IMR-90 (cell line): ENCODE measurements at regions not wholly inside any gene's neighbourhood (a gene's known extent, or its start where the extent isn't known, plus 50 kb on each side); places are given as distances from the start of the nearest gene placed in this dataset.

ENCODE experiments used
- ATAC-seq: fragments of 200-7000 bp; cut with Tn5 transposase; 2 replicates; pipeline ENCODE4 v1.9.1; 2020; ENCODE audit warnings: low read depth, mild to moderate bottlenecking, moderate library complexity
- BruUV-seq: library from RNA; stranded (reverse); fragments of 400-500 nt; replicated peaks from 2 replicates; lab custom pipeline; 2021; lab: Mats Ljungman, UMichigan
- CTCF ChIA-PET: fragments of 300-600 bp; formaldehyde crosslinking; extraction: SDS; loops from one replicate; lab custom pipeline; 2021; ENCODE audit warnings: antibody characterized with exemption; lab: Yijun Ruan, JAX
- POLR2A ChIA-PET: fragments of 300-600 bp; sonication (Branson Sonifier 250); formaldehyde crosslinking; loops from one replicate; lab custom pipeline; 2022; ENCODE audit warnings: antibody characterized with exemption; ENCODE audit not compliant: unreplicated experiment; lab: Charles Lee
- DNase-seq: peaks from one replicate; pipeline ENCODE4 v3.0.0; 2013
- H2AFZ ChIP-seq: replicated peaks from 2 replicates; pipeline ENCODE3; 2013; ENCODE audit warnings: low read length, mild to moderate bottlenecking; ENCODE audit not compliant: poor library complexity
- H2AK5ac ChIP-seq: 2 replicates; pipeline ENCODE4 v1.6.1; 2013; ENCODE audit warnings: low read depth, low read length, inconsistent platforms
- H2AK9ac ChIP-seq: replicated peaks from 2 replicates; pipeline ENCODE3; 2013; ENCODE audit warnings: mild to moderate bottlenecking, low read depth, low read length, moderate library complexity; ENCODE audit not compliant: poor library complexity
- H2BK120ac ChIP-seq: 2 replicates; pipeline ENCODE4 v1.6.1; 2013; ENCODE audit warnings: low read depth, low read length, inconsistent platforms
- H2BK15ac ChIP-seq: 3 replicates; pipeline ENCODE4 v1.6.1; 2013; ENCODE audit warnings: low read depth, low read length, inconsistent platforms
- H2BK20ac ChIP-seq: 2 replicates; pipeline ENCODE4 v1.6.1; 2013; ENCODE audit warnings: low read depth, mild to moderate bottlenecking, inconsistent platforms, low read length, moderate library complexity
- H2BK5ac ChIP-seq: 2 replicates; pipeline ENCODE4 v1.6.1; 2013; ENCODE audit warnings: mild to moderate bottlenecking, low read depth, low read length, inconsistent platforms; ENCODE audit not compliant: poor library complexity, severe bottlenecking
- H3K14ac ChIP-seq: replicated peaks from 2 replicates; pipeline ENCODE4 v1.6.1; 2013; ENCODE audit warnings: low read depth, low read length, inconsistent platforms
- H3K18ac ChIP-seq: 2 replicates; pipeline ENCODE4 v1.6.1; 2013; ENCODE audit warnings: low read depth, low read length, control low read depth
- H3K23ac ChIP-seq: 2 replicates; pipeline ENCODE4 v1.6.1; 2013; ENCODE audit warnings: low read depth, low read length, inconsistent platforms
- H3K27ac ChIP-seq: 2 replicates; pipeline ENCODE4 v1.5.1; 2013; ENCODE audit warnings: mild to moderate bottlenecking, control low read depth, low read length; ENCODE audit not compliant: insufficient read depth
- H3K27me3 ChIP-seq: 2 replicates; pipeline ENCODE4 v1.6.1; 2013; ENCODE audit warnings: low read length; ENCODE audit not compliant: control insufficient read depth, insufficient read depth
- H3K36me3 ChIP-seq: 2 replicates; pipeline ENCODE4 v1.6.1; 2013; ENCODE audit warnings: low read length, mixed read lengths; ENCODE audit not compliant: control insufficient read depth, insufficient read depth
- H3K4ac ChIP-seq: 2 replicates; pipeline ENCODE4 v1.6.1; 2013; ENCODE audit warnings: low read depth, low read length, inconsistent platforms
- H3K4me1 ChIP-seq: 2 replicates; pipeline ENCODE4 v1.6.1; 2013; ENCODE audit warnings: low read length, mixed read lengths; ENCODE audit not compliant: control insufficient read depth, insufficient read depth
- H3K4me2 ChIP-seq: 2 replicates; pipeline ENCODE4 v1.6.1; 2013; ENCODE audit warnings: low read depth, mild to moderate bottlenecking, control low read depth, low read length, moderate library complexity
- H3K4me3 ChIP-seq: 2 replicates; pipeline ENCODE4 v1.5.1; 2013; ENCODE audit warnings: low read depth, mild to moderate bottlenecking, control low read depth, low read length, moderate library complexity; ENCODE audit not compliant: insufficient read depth
- H3K56ac ChIP-seq: 2 replicates; pipeline ENCODE4 v1.6.1; 2013; ENCODE audit warnings: low read length, inconsistent platforms; ENCODE audit not compliant: insufficient read depth; ENCODE audit errors: extremely low read depth
- H3K79me1 ChIP-seq, 2 experiments: 2 replicates each; pipeline ENCODE4 v1.6.1; 2013; ENCODE audit warnings: low read length in 2 of 2, inconsistent platforms in 1 of 2, low read depth in 1 of 2
- H3K9ac ChIP-seq: 2 replicates; pipeline ENCODE4 v1.6.1; 2013; ENCODE audit warnings: low read depth, low read length, control low read depth
- H3K9me1 ChIP-seq: 2 replicates; pipeline ENCODE4 v1.6.1; 2013; ENCODE audit warnings: low read length, inconsistent platforms; ENCODE audit not compliant: insufficient read depth
- H3K9me3 ChIP-seq: 2 replicates; pipeline ENCODE4 v1.6.1; 2013; ENCODE audit warnings: low read length; ENCODE audit not compliant: control insufficient read depth, insufficient read depth
- H4K20me1 ChIP-seq: 2 replicates; pipeline ENCODE4 v1.6.1; 2013; ENCODE audit warnings: low read length, inconsistent platforms; ENCODE audit not compliant: insufficient read depth
- H4K5ac ChIP-seq: 2 replicates; pipeline ENCODE4 v1.6.1; 2013; ENCODE audit warnings: mild to moderate bottlenecking, low read depth, low read length, control low read depth
- H4K8ac ChIP-seq, 2 experiments: 2 replicates each; pipeline ENCODE4 v1.6.1; 2013; ENCODE audit warnings: low read depth in 2 of 2, low read length in 2 of 2, control low read depth in 1 of 2, inconsistent platforms in 1 of 2
- H4K91ac ChIP-seq: 2 replicates; pipeline ENCODE4 v1.6.1; 2013; ENCODE audit warnings: low read depth, low read length, inconsistent platforms; ENCODE audit not compliant: insufficient read depth
- MXI1 ChIP-seq: IDR thresholded peaks from 2 replicates; pipeline ENCODE4 v1.6.1; 2012; ENCODE audit warnings: low read depth, mild to moderate bottlenecking, low read length, moderate library complexity, borderline replicate concordance
- RCOR1 ChIP-seq: IDR thresholded peaks from 2 replicates; pipeline ENCODE4 v1.6.1; 2012; ENCODE audit warnings: mild to moderate bottlenecking, low read length, improper control_type of control experiment; ENCODE audit not compliant: insufficient replicate concordance
- WGBS, 2 experiments: methylation state at CpG; one replicate each; pipeline versions ENCODE4 v1.1.5 to v1.1.7; 2013; ENCODE audit warnings: missing lambda C conversion rate in 2 of 2; ENCODE audit not compliant: insufficient read length in 1 of 2; ENCODE audit errors: extremely low coverage in 2 of 2; 5-methylcytosine and 5-hydroxymethylcytosine counted together
- dilution Hi-C: fragments of 300-500 bp; cut with HindIII; formaldehyde crosslinking; loops from one replicate; pipeline ENCODE4 v1.14.3; 2018; ENCODE audit warnings: low sequenced_read_pairs; ENCODE audit not compliant: unreplicated experiment
- in situ Hi-C: fragments of 300-500 bp; cut with MboI; formaldehyde crosslinking; loops from 3 replicates; pipeline ENCODE4 v1.14.3; 2019; ENCODE audit warnings: low sequenced_read_pairs, inconsistent platforms, mixed read lengths
- intact Hi-C: fragments of 100-400 bp; cut with micrococcal nuclease; formaldehyde crosslinking; loops from 2 replicates; pipeline ENCODE4 v1.10.0; 2022

- intact Hi-C loops, result no loop called here
- Histone ChIP-seq H4K8ac (no peak overlapping the region), H3K4me2 (no peak overlapping the region), H3K23ac (no peak overlapping the region), H2BK120ac (no peak overlapping the region), H3K4me3 (no peak overlapping the region), H3K14ac (no peak overlapping the region), H3K36me3 (no peaks in the 10 kb centered on the region), H3K27ac (no peak overlapping the region), H3K4me1 (no peaks in the 10 kb centered on the region), H2BK5ac (no peak overlapping the region), H3K9ac (no peak overlapping the region), H2BK20ac (no peak overlapping the region), H2AK9ac (no peak overlapping the region), H2AK5ac (no peak overlapping the region), H3K18ac (no peak overlapping the region), H3K9me1 (0 out of 2 replicates have a peak, but pooled peaks cover 4% of the 10 kb centered on the region), H3K9me3 (no peaks in the 10 kb centered on the region), H4K91ac (no peak overlapping the region), H2AFZ (no peak overlapping the region), H4K5ac (no peak overlapping the region), H3K27me3 (no peaks in the 10 kb centered on the region), H4K20me1 (no peaks in the 10 kb centered on the region), H2BK15ac (no peak overlapping the region), H3K79me1 (no peaks in the 10 kb centered on the region), H3K4ac (no peak overlapping the region), H3K56ac (no peak overlapping the region)
- ChIA-PET CTCF (interaction anchor here (2.8 kb wide), 1 partner anchor 8 kb away, joined by 14 read pairs; no protein-coding TSS in a partner anchor), POLR2A (no interaction called here)
- dilution Hi-C loops, result no loop called here
- in situ Hi-C loops, result no loop called here
- ATAC-seq (0 out of 2 replicates have a peak, but pooled peaks have one; percentile 44), DNase-seq (peak; percentile 67)
- WGBS, 2 experiments, result no CpG with 5 or more reads among the region's 2 CpGs
- TF ChIP-seq RCOR1, result no peak
- TF ChIP-seq MXI1, result no peak
- BruUV-seq, result no TSS peak
Measured at GRCh38 chr11:103546236-103546635, 437.0 kb downstream of the DYNC2H1 start.
